ENCODE measurements at regions not wholly inside any gene's neighbourhood (a gene's known extent, or its start where the extent isn't known, plus 50 kb on each side); places are given as distances from the start of the nearest gene placed in this dataset.
"Not testable (repeated sequence)": the region's sequence is repeated elsewhere in the genome, so short reads cannot be mapped to it uniquely, and the experiment has no call there.

DNA sequence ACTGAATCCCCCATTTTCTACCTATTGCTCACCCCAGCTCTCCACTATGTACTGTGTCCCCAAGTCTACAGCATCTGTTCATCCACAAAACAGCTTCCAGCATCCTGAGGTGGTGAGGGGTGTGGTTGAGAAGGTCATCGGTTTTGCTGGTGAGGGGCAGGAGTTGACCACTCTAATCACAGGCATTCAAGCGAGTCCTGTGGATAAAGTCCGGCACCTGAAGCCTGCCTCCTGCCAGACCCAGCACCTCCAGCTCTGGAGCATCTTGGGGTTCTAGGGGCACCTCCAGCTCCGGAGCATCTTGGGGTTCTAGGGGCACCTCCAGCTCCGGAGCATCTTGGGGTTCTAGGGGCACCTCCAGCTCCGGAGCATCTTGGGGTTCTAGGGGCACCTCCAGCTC, 367.2 kb upstream of the FAT1 start:
- FAIRE-seq; H3K56ac ChIP-seq (replicated peaks; ENCODE audit: insufficient read length, low read depth, low read length); H4K5ac ChIP-seq (ENCODE audit: insufficient read length, low read depth, low read length); H2BK12ac ChIP-seq (ENCODE audit: low read depth, low read length); H3K79me2 ChIP-seq (ENCODE audit: control insufficient read depth in 1 of 2, insufficient read depth in 2 of 2, low read length in 2 of 2); H3K27me3 ChIP-seq (replicated peaks in 1 of 4; ENCODE audit: control insufficient read depth in 3 of 4, extremely low read depth in 1 of 4, insufficient read depth in 3 of 4, low read length in 3 of 4); H3K9me3 ChIP-seq (ENCODE audit: insufficient read depth in 2 of 2, low read depth in 1 of 2, low read length in 1 of 2); H4K91ac ChIP-seq (replicated peaks; ENCODE audit: insufficient read length, low read length); H2BK5ac ChIP-seq (ENCODE audit: low read depth, low read length); H2BK20ac ChIP-seq (ENCODE audit: low read length); H3K4ac ChIP-seq (replicated peaks; ENCODE audit: insufficient read length, low read depth, low read length); H3K9ac ChIP-seq (replicated peaks in 1 of 4; ENCODE audit: extremely low read depth in 1 of 4, low read depth in 3 of 4, low read length in 3 of 4); H3K36me3 ChIP-seq (ENCODE audit: control insufficient read depth in 2 of 4, insufficient read depth in 4 of 4, low read length in 3 of 4); DNase-seq (ENCODE audit: low read depth in 1 of 2, low spot score in 2 of 2); H3K23ac ChIP-seq (ENCODE audit: insufficient read length); POLR2A ChIA-PET (ENCODE audit: partially characterized antibody); H4K8ac ChIP-seq (ENCODE audit: extremely low read depth, insufficient read depth, low read length); H2BK120ac ChIP-seq (replicated peaks; ENCODE audit: low read depth, low read length); H3K79me1 ChIP-seq (ENCODE audit: low read depth, low read length); H3K27ac ChIP-seq (ENCODE audit: low read depth, low read length); H3K4me1 ChIP-seq (replicated peaks in 1 of 4; ENCODE audit: control insufficient read depth in 3 of 4, insufficient read depth in 4 of 4, low read length in 3 of 4); H3K14ac ChIP-seq (ENCODE audit: insufficient read length); H3K18ac ChIP-seq (ENCODE audit: extremely low read depth, low read length); H2AFZ ChIP-seq (ENCODE audit: low read length); H2AK5ac ChIP-seq (ENCODE audit: low read depth, low read length); H3K4me3 ChIP-seq (ENCODE audit: extremely low read depth in 1 of 4, insufficient read depth in 2 of 4, low read depth in 3 of 4, low read length in 4 of 4); H4K20me1 ChIP-seq (replicated peaks in 1 of 2; ENCODE audit: control insufficient read depth in 1 of 2, insufficient read depth in 2 of 2, low read length in 2 of 2); H3K4me2 ChIP-seq (ENCODE audit: insufficient read depth in 1 of 2, low read depth in 2 of 2, low read length in 2 of 2); H3K23me2 ChIP-seq (ENCODE audit: low read depth, low read length); H2BK15ac ChIP-seq (ENCODE audit: low read length): not testable (repeated sequence)
- CTCF ChIA-PET (ENCODE audit: partially characterized antibody), result interaction anchor here (1.3 kb wide), 1 partner anchor 9 kb away, joined by 3 read pairs; no protein-coding TSS in a partner anchor
- WGBS, 2 experiments (ENCODE audit: extremely low coverage in 1 of 2, insufficient coverage in 1 of 2, insufficient read length in 1 of 2, insufficient replicate concordance in 2 of 2, low coverage in 1 of 2, low lambda C conversion rate in 2 of 2, missing lambda C conversion rate in 1 of 2), result 84% methylated on average over 3 of the region's 6 CpGs; no CpG with 5 or more reads in 1 of the 2 experiments

Data from H1 (cell line).